ENCODE measurements at regions not wholly inside any gene's neighbourhood (a gene's known extent, or its start where the extent isn't known, plus 50 kb on each side); places are given as distances from the start of the nearest gene placed in this dataset.
A peak's percentile ranks its signal among the peaks of the same experiment; 100 is the strongest.

DNA sequence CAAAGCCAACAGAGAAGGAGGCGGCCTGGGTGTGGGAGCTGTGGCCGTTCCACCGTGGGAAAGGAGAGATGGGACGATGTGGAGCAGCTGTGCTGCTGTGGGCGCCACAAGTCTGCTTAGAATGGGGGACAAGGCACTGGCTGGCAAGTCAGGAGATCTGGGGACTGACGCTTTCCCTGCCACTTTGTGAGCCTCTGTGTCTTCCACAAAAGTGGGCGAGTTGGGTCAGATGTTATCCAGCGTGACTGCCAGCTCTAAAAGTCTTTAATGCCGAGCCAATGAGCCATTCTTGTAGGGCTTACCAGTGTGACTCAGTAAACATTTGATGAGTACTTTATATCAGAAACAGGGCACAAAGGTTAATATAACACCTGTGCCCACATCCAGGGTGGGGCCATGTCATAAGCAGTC, 113.6 kb upstream of the MGAT5 start:
- DNase-seq (no peak), ATAC-seq (peak; percentile 30)
- intact Hi-C loops (cut with DNase I), result no loop called here
- Histone ChIP-seq H3K27me3 (no peaks in the 10 kb centered on the region), H3K9me3 (no peaks in the 10 kb centered on the region), H3K36me3 (no peaks in the 10 kb centered on the region), H3K4me1 (peaks cover 40% of the 10 kb centered on the region), H3K27ac (no peak overlapping the region), H3K4me3 (no peak overlapping the region)
- TF ChIP-seq, protein P1, sequence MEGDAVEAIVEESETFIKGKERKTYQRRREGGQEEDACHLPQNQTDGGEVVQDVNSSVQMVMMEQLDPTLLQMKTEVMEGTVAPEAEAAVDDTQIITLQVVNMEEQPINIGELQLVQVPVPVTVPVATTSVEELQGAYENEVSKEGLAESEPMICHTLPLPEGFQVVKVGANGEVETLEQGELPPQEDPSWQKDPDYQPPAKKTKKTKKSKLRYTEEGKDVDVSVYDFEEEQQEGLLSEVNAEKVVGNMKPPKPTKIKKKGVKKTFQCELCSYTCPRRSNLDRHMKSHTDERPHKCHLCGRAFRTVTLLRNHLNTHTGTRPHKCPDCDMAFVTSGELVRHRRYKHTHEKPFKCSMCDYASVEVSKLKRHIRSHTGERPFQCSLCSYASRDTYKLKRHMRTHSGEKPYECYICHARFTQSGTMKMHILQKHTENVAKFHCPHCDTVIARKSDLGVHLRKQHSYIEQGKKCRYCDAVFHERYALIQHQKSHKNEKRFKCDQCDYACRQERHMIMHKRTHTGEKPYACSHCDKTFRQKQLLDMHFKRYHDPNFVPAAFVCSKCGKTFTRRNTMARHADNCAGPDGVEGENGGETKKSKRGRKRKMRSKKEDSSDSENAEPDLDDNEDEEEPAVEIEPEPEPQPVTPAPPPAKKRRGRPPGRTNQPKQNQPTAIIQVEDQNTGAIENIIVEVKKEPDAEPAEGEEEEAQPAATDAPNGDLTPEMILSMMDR (IDR thresholded peaks at IDR 0.05), result no peak

- no peak overlapping the region for H3K4me3 ChIP-seq
- H3K27me3 ChIP-seq, result no peaks in the 10 kb centered on the region
- H3K9me3 ChIP-seq, result no peaks in the 10 kb centered on the region
- TF ChIP-seq, protein P1 (IDR thresholded peaks at IDR 0.05), result no peak
- DNase-seq (no peak), ATAC-seq (peak; percentile 23)
- intact Hi-C loops (cut with DNase I), result no loop called here
- no peaks in the 10 kb centered on the region for H3K36me3 ChIP-seq
- no peak overlapping the region for H3K27ac ChIP-seq
- peaks cover 37% of the 10 kb centered on the region for H3K4me1 ChIP-seq
Observed at GRCh38 chr2:134141598-134142340, 112.1 kb upstream of the MGAT5 start.

GRCh38 chr2:134142341-134142738, 111.5 kb upstream of the MGAT5 start:
- DNase-seq (no peak), ATAC-seq (no peak)
- TF ChIP-seq, protein P1 (IDR thresholded peaks at IDR 0.05), result no peak
- intact Hi-C loops (cut with DNase I), result no loop called here
- Histone ChIP-seq H3K4me3 (no peak overlapping the region), H3K27ac (no peak overlapping the region), H3K4me1 (peaks cover 31% of the 10 kb centered on the region), H3K27me3 (no peaks in the 10 kb centered on the region), H3K9me3 (no peaks in the 10 kb centered on the region), H3K36me3 (no peaks in the 10 kb centered on the region)

- intact Hi-C loops (cut with DNase I), result no loop called here
- TF ChIP-seq, protein P1 (IDR thresholded peaks at IDR 0.05), result no peak
- H3K4me1 ChIP-seq, result peaks cover 27% of the 10 kb centered on the region
Observed at GRCh38 chr2:134142903-134143302, 111.0 kb upstream of the MGAT5 start.

DNA sequence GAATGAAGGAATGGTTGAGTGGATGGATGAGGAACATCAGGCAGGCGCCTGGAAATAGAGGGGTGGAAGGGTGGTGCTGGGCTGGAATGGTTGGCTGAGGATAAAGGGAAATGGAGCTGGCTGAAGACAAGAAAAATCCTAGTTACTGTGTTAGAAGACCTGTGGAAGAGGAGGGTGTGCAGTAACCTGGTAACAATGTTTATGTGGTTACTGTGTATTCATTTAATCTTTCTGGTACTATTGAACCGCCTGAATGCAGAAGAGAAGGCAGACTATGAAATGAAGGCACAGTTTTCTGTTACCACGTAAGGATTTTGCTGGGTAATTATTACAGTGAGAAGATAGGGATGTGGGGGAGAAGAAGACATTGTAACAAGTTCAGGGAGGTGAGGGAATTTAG, 110.3 kb upstream of the MGAT5 start:
- Histone ChIP-seq H3K27ac (no peak overlapping the region), H3K4me1 (peaks cover 23% of the 10 kb centered on the region), H3K9me3 (no peaks in the 10 kb centered on the region), H3K36me3 (no peaks in the 10 kb centered on the region), H3K4me3 (no peak overlapping the region), H3K27me3 (no peaks in the 10 kb centered on the region)
- intact Hi-C loops (cut with DNase I), result no loop called here
- ATAC-seq (no peak), DNase-seq (no peak)
- TF ChIP-seq, protein P1 (IDR thresholded peaks at IDR 0.05), result no peak

More at GRCh38 chr2:134142903-134143302, 111.0 kb upstream of the MGAT5 start:
- Histone ChIP-seq H3K27me3 (no peaks in the 10 kb centered on the region), H3K36me3 (no peaks in the 10 kb centered on the region), H3K9me3 (no peaks in the 10 kb centered on the region), H3K27ac (no peak overlapping the region), H3K4me3 (no peak overlapping the region)
- DNase-seq (no peak), ATAC-seq (no peak)
